Subcutaneous abdominal adipose tissue (tissue), 5 donors: ENCODE measurements at regions not wholly inside any gene's neighbourhood (a gene's known extent, or its start where the extent isn't known, plus 50 kb on each side); places are given as distances from the start of the nearest gene placed in this dataset.
"Not testable (repeated sequence)": the region's sequence is repeated elsewhere in the genome, so short reads cannot be mapped to it uniquely, and the experiment has no call there.

Source experiments
- H3K27ac ChIP-seq: one replicate; pipeline ENCODE4 v1.7.0; 2013; ENCODE audit warnings: low read depth, mild to moderate bottlenecking, inconsistent platforms, low read length, moderate library complexity
- H3K27me3 ChIP-seq, 5 donors: one replicate each; pipeline ENCODE4 v1.7.0; 2013; ENCODE audit warnings: low read length in 5 of 5, inconsistent platforms in 1 of 5; ENCODE audit not compliant: control insufficient read depth in 5 of 5, insufficient read depth in 4 of 5
- H3K36me3 ChIP-seq, 5 donors: one replicate each; pipeline ENCODE4 v1.7.0; 2013; ENCODE audit warnings: low read length in 5 of 5; ENCODE audit not compliant: control insufficient read depth in 5 of 5, insufficient read depth in 5 of 5
- H3K4me1 ChIP-seq, 5 donors: one replicate each; pipeline ENCODE4 v1.7.0; 2013; ENCODE audit warnings: low read length in 5 of 5, mild to moderate bottlenecking in 3 of 5, moderate library complexity in 1 of 5; ENCODE audit not compliant: control insufficient read depth in 5 of 5, insufficient read depth in 5 of 5
- H3K4me3 ChIP-seq, 5 donors: one replicate each; pipeline ENCODE4 v1.7.0; 2013; ENCODE audit warnings: low read length in 5 of 5, low read depth in 1 of 5
- H3K9ac ChIP-seq, 5 donors: one replicate each; pipeline ENCODE4 v1.7.0; 2013; ENCODE audit warnings: low read length in 5 of 5, mild to moderate bottlenecking in 4 of 5, moderate library complexity in 3 of 5
- H3K9me3 ChIP-seq, 5 donors: one replicate each; pipeline ENCODE4 v1.7.0; 2013; ENCODE audit warnings: low read length in 5 of 5; ENCODE audit not compliant: control insufficient read depth in 5 of 5
- donor health status: healthy.
- donor health status: healthy.
- donor health status: healthy.
- donor health status: healthy.
- donor health status: healthy.

- no peak overlapping the region for H3K9ac ChIP-seq
- peak overlapping the region; percentile 80 for H3K27ac ChIP-seq
- no peaks in the 10 kb centered on the region for H3K9me3 ChIP-seq
- H3K4me1 ChIP-seq: peaks cover 0 to 2% (median 0%) of the 10 kb centered on the region in 5 donors
- H3K36me3 ChIP-seq: no peaks in the 10 kb centered on the region
- H3K4me3 ChIP-seq: no peak overlapping the region
- H3K27me3 ChIP-seq: no peaks in the 10 kb centered on the region
Observed at GRCh38 chr3:84727616-84728015, 231.2 kb upstream of the CADM2 start.

DNA sequence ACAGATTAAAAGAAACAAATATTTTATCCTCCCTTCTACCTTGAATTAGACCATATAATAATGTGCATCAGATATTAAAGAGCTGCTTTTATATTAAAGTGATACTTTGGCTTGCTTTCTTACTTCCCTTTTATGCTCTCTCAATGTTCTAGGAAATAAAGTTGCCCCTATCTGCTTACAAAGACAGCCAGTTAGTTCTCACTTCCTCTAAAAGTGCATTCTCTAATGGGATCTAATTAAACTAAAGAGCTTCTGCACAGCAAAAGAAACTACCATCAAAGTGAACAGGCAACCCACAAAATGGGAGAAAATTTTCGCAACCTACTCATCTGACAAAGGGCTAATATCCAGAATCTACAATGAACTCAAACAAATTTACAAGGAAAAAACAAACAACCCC lies 224.1 kb upstream of the CADM2 start:
- not testable (repeated sequence) for H3K27me3 ChIP-seq, H3K4me1 ChIP-seq, H3K9me3 ChIP-seq, H3K36me3 ChIP-seq, H3K9ac ChIP-seq, H3K27ac ChIP-seq, H3K4me3 ChIP-seq

DNA sequence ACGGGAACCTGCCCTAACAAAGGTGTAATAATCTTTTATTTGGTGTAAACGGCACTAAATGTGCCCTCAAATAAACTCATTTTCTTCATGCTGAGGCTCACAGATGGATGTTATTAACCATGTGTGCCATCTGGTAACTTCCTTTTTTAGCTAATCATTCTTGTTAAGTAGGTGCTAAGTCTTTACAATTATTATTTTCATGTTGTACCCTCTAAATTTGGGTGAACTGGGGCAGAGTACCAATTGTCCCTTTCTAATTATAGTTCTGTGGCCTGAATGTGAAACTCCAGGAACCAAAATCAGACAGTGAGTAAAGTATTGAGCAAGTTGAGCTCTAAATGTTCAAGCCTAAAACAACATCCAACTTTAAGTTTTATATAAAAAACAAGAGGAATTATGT lies 220.7 kb upstream of the CADM2 start:
- Histone ChIP-seq H3K27me3 (no peaks in the 10 kb centered on the region), H3K9me3 (no peaks in the 10 kb centered on the region), H3K27ac (no peak overlapping the region), H3K36me3 (no peaks in the 10 kb centered on the region), H3K4me1 (peaks cover 0 to 4% (median 0%) of the 10 kb centered on the region in 5 donors), H3K9ac (no peak overlapping the region), H3K4me3 (no peak overlapping the region)

- no peak overlapping the region for H3K4me3 ChIP-seq
- H3K27ac ChIP-seq: no peak overlapping the region
- H3K4me1 ChIP-seq: no peaks in the 10 kb centered on the region
- no peaks in the 10 kb centered on the region for H3K36me3 ChIP-seq
- H3K9me3 ChIP-seq: no peaks in the 10 kb centered on the region
- no peak overlapping the region for H3K9ac ChIP-seq
- H3K27me3 ChIP-seq: no peaks in the 10 kb centered on the region
Observed at GRCh38 chr3:84742915-84743425, 215.8 kb upstream of the CADM2 start.

- H3K4me3 ChIP-seq: no peak overlapping the region
- no peaks in the 10 kb centered on the region for H3K36me3 ChIP-seq
- H3K9me3 ChIP-seq: no peaks in the 10 kb centered on the region
- no peak overlapping the region for H3K9ac ChIP-seq
- no peaks in the 10 kb centered on the region for H3K27me3 ChIP-seq
- H3K4me1 ChIP-seq: no peaks in the 10 kb centered on the region
- H3K27ac ChIP-seq: no peak overlapping the region
Observed at GRCh38 chr3:84744130-84744529, 214.7 kb upstream of the CADM2 start.

- Histone ChIP-seq H3K9ac (no peak overlapping the region), H3K4me3 (no peak overlapping the region), H3K9me3 (peaks cover 0 to 5% (median 0%) of the 10 kb centered on the region in 5 donors), H3K36me3 (no peaks in the 10 kb centered on the region), H3K4me1 (peaks cover 0 to 2% (median 0%) of the 10 kb centered on the region in 5 donors), H3K27me3 (peaks cover 0 to 3% (median 2%) of the 10 kb centered on the region in 5 donors), H3K27ac (no peak overlapping the region)
Observed at GRCh38 chr3:84755860-84756259, 202.9 kb upstream of the CADM2 start.

DNA sequence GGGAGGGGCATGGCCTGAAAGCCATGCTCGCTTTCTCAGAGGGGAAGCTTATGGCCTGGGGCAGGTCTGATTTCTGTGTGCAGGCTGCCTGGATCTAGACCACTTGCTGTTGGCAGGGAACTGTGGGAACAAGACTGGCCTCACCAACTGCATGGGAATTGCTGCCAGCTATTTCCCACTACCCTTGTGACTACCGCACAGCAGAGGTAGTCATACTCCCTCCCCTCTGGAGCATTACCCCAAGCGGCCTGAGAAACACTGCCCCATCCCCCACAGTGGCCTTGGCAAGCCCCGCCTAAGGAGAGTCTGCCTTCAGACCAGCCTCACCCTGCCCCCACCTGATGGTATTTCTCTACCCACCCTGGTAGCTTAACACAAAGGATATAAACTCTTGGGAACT lies 199.4 kb upstream of the CADM2 start:
- Histone ChIP-seq H3K27ac (no peak overlapping the region), H3K9ac (no peak overlapping the region), H3K4me3 (no peak overlapping the region), H3K36me3 (no peaks in the 10 kb centered on the region), H3K9me3 (no peaks in the 10 kb centered on the region), H3K4me1 (peaks cover 0 to 2% (median 0%) of the 10 kb centered on the region in 5 donors), H3K27me3 (peaks cover 0 to 3% (median 2%) of the 10 kb centered on the region in 5 donors)

GRCh38 chr3:84772841-84773240 lies 185.9 kb upstream of the CADM2 start:
- Histone ChIP-seq H3K4me1 (peaks cover 0 to 3% (median 0%) of the 10 kb centered on the region in 5 donors), H3K9ac (no peak overlapping the region), H3K27ac (no peak overlapping the region), H3K36me3 (no peaks in the 10 kb centered on the region), H3K9me3 (peaks cover 0 to 13% (median 8%) of the 10 kb centered on the region in 5 donors), H3K4me3 (no peak overlapping the region), H3K27me3 (no peaks in the 10 kb centered on the region)

DNA sequence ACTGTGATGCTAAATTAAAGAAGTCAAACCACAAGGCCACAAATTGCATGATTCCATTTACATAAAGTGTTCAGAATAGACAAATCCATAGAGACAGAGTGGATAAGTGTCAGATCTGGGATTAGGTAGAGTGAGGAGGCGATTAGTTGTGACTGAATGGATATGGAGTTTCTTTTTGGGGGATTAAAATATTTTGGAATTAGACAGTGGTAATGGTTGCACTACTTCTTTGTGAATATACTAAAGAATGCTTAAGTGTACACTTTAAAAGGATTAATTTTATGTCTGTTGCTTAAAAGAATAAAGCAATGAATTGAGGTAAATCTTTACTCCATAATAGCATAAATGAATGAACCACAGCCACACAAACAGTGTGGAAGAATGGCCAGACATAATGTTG lies 175.5 kb upstream of the CADM2 start:
- Histone ChIP-seq H3K4me1 (no peaks in the 10 kb centered on the region), H3K27me3 (no peaks in the 10 kb centered on the region), H3K4me3 (no peak overlapping the region), H3K36me3 (no peaks in the 10 kb centered on the region), H3K27ac (no peak overlapping the region), H3K9ac (no peak overlapping the region), H3K9me3 (peaks cover 0 to 3% (median 0%) of the 10 kb centered on the region in 5 donors)

DNA sequence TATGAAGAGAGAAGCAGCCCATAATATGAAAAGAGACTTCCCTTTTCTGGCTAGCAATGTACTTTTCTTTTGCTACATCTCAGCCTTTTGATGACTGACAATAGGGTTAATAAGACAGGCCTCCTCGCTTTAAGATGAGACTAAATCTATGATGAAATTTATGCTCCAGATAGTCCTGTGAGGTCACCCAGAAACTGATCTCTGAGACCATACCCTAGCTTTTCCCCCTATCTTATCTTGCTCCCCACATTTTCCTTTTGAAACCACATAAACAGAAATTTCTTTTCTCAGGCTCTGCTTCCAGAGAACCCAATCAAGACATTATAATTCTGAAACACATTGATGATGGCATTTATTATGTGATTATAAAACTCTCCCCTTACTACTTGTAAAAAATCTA lies 168.8 kb upstream of the CADM2 start:
- H3K4me3 ChIP-seq: no peak overlapping the region
- no peaks in the 10 kb centered on the region for H3K9me3 ChIP-seq
- no peak overlapping the region for H3K27ac ChIP-seq
- H3K4me1 ChIP-seq: no peaks in the 10 kb centered on the region
- H3K9ac ChIP-seq: no peak overlapping the region
- H3K36me3 ChIP-seq: no peaks in the 10 kb centered on the region
- H3K27me3 ChIP-seq: no peaks in the 10 kb centered on the region

- H3K9me3 ChIP-seq: no peaks in the 10 kb centered on the region
- no peaks in the 10 kb centered on the region for H3K36me3 ChIP-seq
- H3K4me3 ChIP-seq: no peak overlapping the region
- no peak overlapping the region for H3K9ac ChIP-seq
- H3K4me1 ChIP-seq: no peaks in the 10 kb centered on the region
- H3K27me3 ChIP-seq: no peaks in the 10 kb centered on the region
- H3K27ac ChIP-seq: no peak overlapping the region
Observed at GRCh38 chr3:84806958-84807357, 151.8 kb upstream of the CADM2 start.
